Stimulated activated CD8-positive, alpha-beta memory T cell treated with anti-CD3 and anti-CD28 coated beads, Interleukin-4, amount 100 ng/mL, for 48 hours (primary cell): ENCODE measurements at regions not wholly inside any gene's neighbourhood (a gene's known extent, or its start where the extent isn't known, plus 50 kb on each side); places are given as distances from the start of the nearest gene placed in this dataset.
"Not testable (repeated sequence)": the region's sequence is repeated elsewhere in the genome, so short reads cannot be mapped to it uniquely, and the experiment has no call there.

ENCODE experiments used
- DNase-seq: peaks from one replicate; pipeline ENCODE4 v3.0.0-alpha.2; 2020

- DNase-seq, result not testable (repeated sequence)
These were observed 2730.6 kb downstream of the RPIA start for GRCh38 chr2:91422102-91422501.

- DNase-seq, result not testable (repeated sequence)
These were observed 2735.7 kb downstream of the RPIA start for GRCh38 chr2:91427148-91427547.

- not testable (repeated sequence) for DNase-seq
These were observed 2750.4 kb downstream of the RPIA start for GRCh38 chr2:91441932-91442245.

GRCh38 chr2:91442246-91442905 is 2750.9 kb downstream of the RPIA start:
- DNase-seq, result peak; percentile 28

GRCh38 chr2:91442906-91443729 is 2751.6 kb downstream of the RPIA start:
- DNase-seq, result not testable (repeated sequence)

GRCh38 chr2:91443730-91444115 is 2752.2 kb downstream of the RPIA start:
- not testable (repeated sequence) for DNase-seq

GRCh38 chr2:91445705-91446104 is 2754.2 kb downstream of the RPIA start:
- not testable (repeated sequence) for DNase-seq

- not testable (repeated sequence) for DNase-seq
These were observed 2755.0 kb downstream of the RPIA start for GRCh38 chr2:91446489-91446888.

- not testable (repeated sequence) for DNase-seq
These were observed 2755.4 kb downstream of the RPIA start for GRCh38 chr2:91446915-91447314.

GRCh38 chr2:91447508-91447907 is 2756.0 kb downstream of the RPIA start:
- not testable (repeated sequence) for DNase-seq

GRCh38 chr2:91462292-91462691 is 2770.8 kb downstream of the RPIA start:
- not testable (repeated sequence) for DNase-seq

- not testable (repeated sequence) for DNase-seq
These were observed 2771.5 kb downstream of the RPIA start for GRCh38 chr2:91463007-91463406.

- not testable (repeated sequence) for DNase-seq
These were observed 2775.4 kb downstream of the RPIA start for GRCh38 chr2:91466780-91467363.

- not testable (repeated sequence) for DNase-seq
These were observed 2784.9 kb downstream of the RPIA start for GRCh38 chr2:91476244-91476935.

- DNase-seq, result not testable (repeated sequence)
These were observed 2785.4 kb downstream of the RPIA start for GRCh38 chr2:91476936-91477246.

- not testable (repeated sequence) for DNase-seq
These were observed 2785.8 kb downstream of the RPIA start for GRCh38 chr2:91477291-91477690.

- DNase-seq, result peak; percentile 46
These were observed 2786.5 kb downstream of the RPIA start for GRCh38 chr2:91477731-91478672.

GRCh38 chr2:91478851-91479718 is 2787.6 kb downstream of the RPIA start:
- not testable (repeated sequence) for DNase-seq

- not testable (repeated sequence) for DNase-seq
These were observed 2793.8 kb downstream of the RPIA start for GRCh38 chr2:91485226-91485625.

GRCh38 chr2:91497129-91498064 is 2805.9 kb downstream of the RPIA start:
- not testable (repeated sequence) for DNase-seq
